ENCODE measurements at regions not wholly inside any gene's neighbourhood (a gene's known extent, or its start where the extent isn't known, plus 50 kb on each side); places are given as distances from the start of the nearest gene placed in this dataset.
"Not testable (repeated sequence)": the region's sequence is repeated elsewhere in the genome, so short reads cannot be mapped to it uniquely, and the experiment has no call there.

- DNase-seq = no peak
Observed at GRCh38 chr10:3281941-3282673, 109.5 kb upstream of the PITRM1 start.

GRCh38 chr10:3278771-3279170, 106.2 kb upstream of the PITRM1 start:
- no peak for DNase-seq

GRCh38 chr10:3277566-3277965, 105.0 kb upstream of the PITRM1 start:
- no peak for DNase-seq

- DNase-seq = no peak
Observed at GRCh38 chr10:3274414-3274813, 101.8 kb upstream of the PITRM1 start.

- DNase-seq = no peak
Observed at GRCh38 chr10:3273966-3274365, 101.4 kb upstream of the PITRM1 start.

GRCh38 chr10:3272300-3272699, 99.7 kb upstream of the PITRM1 start:
- DNase-seq = no peak

GRCh38 chr10:3271354-3272115, 99.0 kb upstream of the PITRM1 start:
- DNase-seq = no peak

- no peak for DNase-seq
Observed at GRCh38 chr10:3270577-3271316, 98.2 kb upstream of the PITRM1 start.

GRCh38 chr10:3268025-3268424, 95.4 kb upstream of the PITRM1 start:
- no peak for DNase-seq

GRCh38 chr10:3265088-3265487, 92.5 kb upstream of the PITRM1 start:
- DNase-seq = no peak

- DNase-seq = no peak
Observed at GRCh38 chr10:3264161-3264761, 91.7 kb upstream of the PITRM1 start.

- DNase-seq = no peak
Observed at GRCh38 chr10:3263747-3264146, 91.2 kb upstream of the PITRM1 start.

GRCh38 chr10:3263082-3263481, 90.5 kb upstream of the PITRM1 start:
- no peak for DNase-seq

- no peak for DNase-seq
Observed at GRCh38 chr10:3261921-3262320, 89.3 kb upstream of the PITRM1 start.

GRCh38 chr10:3260066-3260834, 87.7 kb upstream of the PITRM1 start:
- DNase-seq = no peak

- DNase-seq = no peak
Observed at GRCh38 chr10:3259499-3259898, 86.9 kb upstream of the PITRM1 start.

GRCh38 chr10:3258394-3258793, 85.8 kb upstream of the PITRM1 start:
- DNase-seq = no peak

GRCh38 chr10:3255616-3256015, 83.0 kb upstream of the PITRM1 start:
- no peak for DNase-seq

- DNase-seq = no peak
Observed at GRCh38 chr10:3255075-3255474, 82.5 kb upstream of the PITRM1 start.

GRCh38 chr10:3253974-3254373, 81.4 kb upstream of the PITRM1 start:
- not testable (repeated sequence) for DNase-seq

- no peak for DNase-seq
Observed at GRCh38 chr10:3251172-3251571, 78.6 kb upstream of the PITRM1 start.

GRCh38 chr10:3249307-3249889, 76.8 kb upstream of the PITRM1 start:
- DNase-seq = no peak
